HG02798 (cell line): ENCODE measurements at regions not wholly inside any gene's neighbourhood (a gene's known extent, or its start where the extent isn't known, plus 50 kb on each side); places are given as distances from the start of the nearest gene placed in this dataset.

Source experiments
- ATAC-seq: cut with Tn5 transposase; IDR thresholded peaks from one replicate; pipeline ENCODE4 v1.9.1; 2021; ENCODE audit warnings: mild to moderate bottlenecking; ENCODE audit not compliant: unreplicated experiment, poor library complexity

GRCh38 chrX:109312757-109313156 lies 169.1 kb downstream of the GUCY2F start:
- ATAC-seq: no peak

- ATAC-seq: no peak
Observed at GRCh38 chrX:109310031-109310430, 171.9 kb downstream of the GUCY2F start.

GRCh38 chrX:109301177-109301576 lies 180.7 kb downstream of the GUCY2F start:
- peak; percentile 69 for ATAC-seq

- ATAC-seq: peak; percentile 7
Observed at GRCh38 chrX:109300415-109300814, 181.5 kb downstream of the GUCY2F start.

- no peak for ATAC-seq
Observed at GRCh38 chrX:109299091-109299490, 182.8 kb downstream of the GUCY2F start.

- no peak for ATAC-seq
Observed at GRCh38 chrX:109294097-109294814, 187.6 kb downstream of the GUCY2F start.

- ATAC-seq: no peak
Observed at GRCh38 chrX:109283870-109284269, 198.0 kb downstream of the GUCY2F start.

- ATAC-seq: peak; percentile 77
Observed at GRCh38 chrX:109281483-109282275, 200.2 kb downstream of the GUCY2F start.

- ATAC-seq: no peak
Observed at GRCh38 chrX:109274806-109275205, 207.1 kb downstream of the GUCY2F start.

GRCh38 chrX:109270580-109271484 lies 211.1 kb downstream of the GUCY2F start:
- ATAC-seq: peak; percentile 96

- no peak for ATAC-seq
Observed at GRCh38 chrX:109268340-109268739, 213.5 kb downstream of the GUCY2F start.

GRCh38 chrX:109266034-109266433 lies 215.9 kb downstream of the GUCY2F start:
- ATAC-seq: no peak

GRCh38 chrX:109264878-109265277 lies 217.0 kb downstream of the GUCY2F start:
- ATAC-seq: peak; percentile 94

- ATAC-seq: no peak
Observed at GRCh38 chrX:109261279-109261678, 220.6 kb downstream of the GUCY2F start.

GRCh38 chrX:109252789-109253188 lies 229.1 kb downstream of the GUCY2F start:
- ATAC-seq: no peak

GRCh38 chrX:109218761-109219160 lies 263.1 kb downstream of the GUCY2F start:
- no peak for ATAC-seq

GRCh38 chrX:109199726-109200125 lies 282.2 kb downstream of the GUCY2F start:
- no peak for ATAC-seq

GRCh38 chrX:109190542-109190941 lies 291.3 kb downstream of the GUCY2F start:
- ATAC-seq: peak; percentile 49

GRCh38 chrX:109187473-109188168 lies 294.3 kb downstream of the GUCY2F start:
- peak; percentile 80 for ATAC-seq

GRCh38 chrX:109186939-109187338 lies 294.9 kb downstream of the GUCY2F start:
- ATAC-seq: no peak
